Ovary (tissue), 7 donors: ENCODE measurements at regions not wholly inside any gene's neighbourhood (a gene's known extent, or its start where the extent isn't known, plus 50 kb on each side); places are given as distances from the start of the nearest gene placed in this dataset.

Experiments
- DNase-seq, 5 donors: peaks; one replicate each; pipeline ENCODE4 v3.0.0-alpha.2; 2019 to 2020
- H3K27ac ChIP-seq, 2 donors: fragments of 200-600 bp; one replicate each; pipeline versions ENCODE4 v1.5.1 to v1.8.0; 2019 to 2022
- H3K27me3 ChIP-seq: fragments of 200-600 bp; one replicate; pipeline ENCODE4 v1.8.0; 2022
- H3K36me3 ChIP-seq: fragments of 200-600 bp; sonication (generic); one replicate; pipeline ENCODE4 v1.5.1; 2019
- H3K4me1 ChIP-seq: one replicate; pipeline ENCODE4 v1.8.1; 2013; ENCODE audit warnings: mild to moderate bottlenecking, moderate library complexity; ENCODE audit not compliant: insufficient read depth
- H3K4me3 ChIP-seq: fragments of 200-600 bp; sonication (generic); one replicate; pipeline ENCODE4 v1.5.1; 2017
- H3K9me3 ChIP-seq, 2 donors: fragments of 200-600 bp in 1 of 2; sonication (generic) in 1 of 2; one replicate each; pipeline versions ENCODE4 v1.5.1 to v1.8.1; 2013 to 2019; ENCODE audit warnings: mild to moderate bottlenecking in 1 of 2, moderate library complexity in 1 of 2
- EP300 ChIP-seq: sonication (generic); formaldehyde crosslinking; IDR thresholded peaks from one replicate; pipeline ENCODE4 v1.6.1; 2017; ENCODE audit warnings: antibody characterized with exemption
- POLR2A ChIP-seq: fragments of 450-650 bp; IDR thresholded peaks from one replicate; pipeline ENCODE4 v1.6.1; 2017; ENCODE audit warnings: antibody characterized with exemption, mild to moderate bottlenecking, moderate library complexity
- WGBS, 3 donors: extraction: QIAGEN DNeasy Blood & Tissue Kit in 1 of 3; methylation state at CpG; one replicate each; pipeline versions ENCODE4 v1.1.5 to v1.1.7; 2013 to 2017; 5-methylcytosine and 5-hydroxymethylcytosine counted together
- intact Hi-C, 4 donors: fragments of 100-400 bp; cut with DNase I; formaldehyde crosslinking; loops; one replicate each; pipeline versions ENCODE4 v1.11.0 to v1.15.1; 2022 to 2023
- TF ChIP-seq, protein P1 (sequence below), 3 donors: fragments of 450-650 bp in 2 of 3; fragments of 200-600 bp in 1 of 3; IDR thresholded peaks; one replicate each; pipeline versions ENCODE4 v1.5.1 to v1.8.0; 2016 to 2022; ENCODE audit warnings: antibody characterized with exemption in 3 of 3, mild to moderate bottlenecking in 1 of 3
- donor health status: DM: no; HTN: no; CAD: no; lungs with moderate emphysema.
- donor health status: DM: no; HTN: no; CAD: no.
- donor health status: Bipolar disorder and iron deficiency.
- donor health status: DM: no; HTN: no; CAD: no.
- donor health status: DM: yes; HTN: yes; CAD: no.

DNA sequence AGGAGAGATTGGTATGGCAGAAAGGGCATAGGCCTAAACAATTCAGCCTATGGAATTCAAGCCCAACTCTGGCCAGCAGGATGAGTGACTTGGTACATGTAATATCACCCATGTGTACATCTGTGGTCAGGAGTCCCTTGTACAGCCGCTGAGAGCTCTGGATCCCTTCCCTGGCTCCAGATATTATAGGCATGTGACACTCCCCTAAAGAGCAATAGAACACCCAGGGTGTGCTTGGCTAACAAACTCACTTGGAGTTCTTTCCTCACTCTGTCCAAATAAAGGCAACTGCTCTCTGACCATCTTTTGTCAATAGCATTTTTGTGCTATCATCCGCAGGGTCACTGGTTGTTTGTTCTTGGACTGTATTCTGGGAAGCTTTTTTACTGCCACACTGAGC lies 197.4 kb upstream of the NCKAP5 start:
- no peaks in the 10 kb centered on the region for H3K9me3 ChIP-seq
- H3K36me3 ChIP-seq, result no peaks in the 10 kb centered on the region
- no peak for DNase-seq
- 9 to 12% (median 12%) methylated on average over 2 of the region's 2 CpGs for WGBS, 3 donors
- H3K27me3 ChIP-seq, result no peaks in the 10 kb centered on the region
- no peak overlapping the region for H3K27ac ChIP-seq
- intact Hi-C loops, result no loop called here
- no peak for TF ChIP-seq EP300
- TF ChIP-seq POLR2A, result no peak
- TF ChIP-seq, protein P1, sequence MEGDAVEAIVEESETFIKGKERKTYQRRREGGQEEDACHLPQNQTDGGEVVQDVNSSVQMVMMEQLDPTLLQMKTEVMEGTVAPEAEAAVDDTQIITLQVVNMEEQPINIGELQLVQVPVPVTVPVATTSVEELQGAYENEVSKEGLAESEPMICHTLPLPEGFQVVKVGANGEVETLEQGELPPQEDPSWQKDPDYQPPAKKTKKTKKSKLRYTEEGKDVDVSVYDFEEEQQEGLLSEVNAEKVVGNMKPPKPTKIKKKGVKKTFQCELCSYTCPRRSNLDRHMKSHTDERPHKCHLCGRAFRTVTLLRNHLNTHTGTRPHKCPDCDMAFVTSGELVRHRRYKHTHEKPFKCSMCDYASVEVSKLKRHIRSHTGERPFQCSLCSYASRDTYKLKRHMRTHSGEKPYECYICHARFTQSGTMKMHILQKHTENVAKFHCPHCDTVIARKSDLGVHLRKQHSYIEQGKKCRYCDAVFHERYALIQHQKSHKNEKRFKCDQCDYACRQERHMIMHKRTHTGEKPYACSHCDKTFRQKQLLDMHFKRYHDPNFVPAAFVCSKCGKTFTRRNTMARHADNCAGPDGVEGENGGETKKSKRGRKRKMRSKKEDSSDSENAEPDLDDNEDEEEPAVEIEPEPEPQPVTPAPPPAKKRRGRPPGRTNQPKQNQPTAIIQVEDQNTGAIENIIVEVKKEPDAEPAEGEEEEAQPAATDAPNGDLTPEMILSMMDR (IDR thresholded peaks at IDR 0.05), result no peak
- no peak overlapping the region for H3K4me3 ChIP-seq
- peaks cover 5% of the 10 kb centered on the region for H3K4me1 ChIP-seq

GRCh38 chr2:133766164-133766832 lies 198.0 kb upstream of the NCKAP5 start:
- intact Hi-C loops, result no loop called here

DNA sequence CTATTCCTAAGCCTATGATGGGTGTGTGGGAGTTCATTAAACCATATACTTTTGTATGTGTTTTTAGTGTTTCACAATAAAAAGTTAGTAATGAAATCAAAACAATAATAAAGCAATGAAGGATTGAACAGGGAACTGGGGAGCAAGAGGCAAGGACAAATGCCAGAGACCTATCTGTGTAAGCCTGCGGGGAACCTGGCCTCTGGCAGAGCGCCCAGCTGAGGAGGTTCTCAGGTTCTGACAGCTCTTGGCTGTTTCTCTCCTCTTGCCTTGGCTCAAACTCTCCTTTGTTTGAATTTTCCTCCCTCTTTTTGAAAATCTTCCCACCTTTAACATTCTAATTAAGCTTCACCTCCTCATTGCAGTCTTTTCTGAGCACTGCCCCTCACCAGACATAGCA lies 200.0 kb upstream of the NCKAP5 start:
- peaks cover 5% of the 10 kb centered on the region for H3K4me1 ChIP-seq
- no peak overlapping the region for H3K4me3 ChIP-seq
- TF ChIP-seq POLR2A, result no peak
- no peak for TF ChIP-seq EP300
- TF ChIP-seq, protein P1 (IDR thresholded peaks at IDR 0.05), result no peak
- H3K27me3 ChIP-seq, result no peaks in the 10 kb centered on the region
- intact Hi-C loops, result no loop called here
- H3K27ac ChIP-seq, result no peak overlapping the region
- H3K9me3 ChIP-seq, result no peaks in the 10 kb centered on the region
- 31 to 51% (median 40%) methylated on average over 2 of the region's 2 CpGs for WGBS, 3 donors
- no peaks in the 10 kb centered on the region for H3K36me3 ChIP-seq
- DNase-seq, result peak in 2 of 5 donors; percentile 22 to 40

More at GRCh38 chr2:133766164-133766832, 198.0 kb upstream of the NCKAP5 start:
- no peaks in the 10 kb centered on the region for H3K27me3 ChIP-seq
- TF ChIP-seq EP300, result no peak
- TF ChIP-seq POLR2A, result no peak
- TF ChIP-seq, protein P1 (IDR thresholded peaks at IDR 0.05), result no peak
- H3K27ac ChIP-seq, result no peak overlapping the region
- H3K4me1 ChIP-seq, result peaks cover 5% of the 10 kb centered on the region
- DNase-seq, result no peak
- no peak overlapping the region for H3K4me3 ChIP-seq
- H3K36me3 ChIP-seq, result no peaks in the 10 kb centered on the region
- H3K9me3 ChIP-seq, result no peaks in the 10 kb centered on the region

DNA sequence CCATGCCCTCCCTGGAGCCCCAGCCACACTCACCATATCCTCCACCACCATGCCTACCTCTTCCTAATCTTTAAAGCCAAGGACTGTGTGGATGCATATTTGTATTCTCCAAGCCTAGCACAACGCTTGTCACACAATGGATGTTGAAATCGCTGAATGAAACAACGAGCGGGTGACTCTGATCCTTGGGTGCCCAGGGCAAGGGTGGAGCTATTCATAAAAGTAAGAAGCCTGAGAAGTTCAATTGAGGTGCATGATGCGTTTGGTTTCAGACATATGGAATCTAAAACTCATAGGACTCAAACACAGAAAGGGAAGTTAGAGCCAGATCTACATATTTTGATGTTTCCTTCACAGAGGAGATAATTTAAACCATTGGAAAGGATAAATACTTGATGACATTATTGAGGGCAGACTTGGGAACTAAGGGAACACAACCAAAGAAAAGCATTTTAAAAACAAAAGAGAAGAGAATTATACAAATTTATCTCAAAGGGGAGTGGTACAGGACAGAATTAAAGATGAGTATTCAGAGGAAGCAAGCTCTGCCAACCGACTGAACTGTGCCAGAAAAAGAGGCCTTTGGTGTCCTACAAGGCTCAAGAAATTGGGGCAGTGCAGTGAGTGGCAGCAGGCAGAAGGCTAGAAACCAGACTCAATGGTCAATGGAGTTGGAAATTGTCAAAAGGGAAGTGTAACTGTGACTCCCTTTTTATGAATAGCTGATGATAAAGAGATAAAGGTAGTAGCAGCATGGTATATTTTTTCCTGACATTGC lies 200.6 kb upstream of the NCKAP5 start:
- H3K27ac ChIP-seq, result no peak overlapping the region
- no peaks in the 10 kb centered on the region for H3K9me3 ChIP-seq
- intact Hi-C loops, result no loop called here
- 85 to 90% (median 87%) methylated on average over 6 of the region's 6 CpGs for WGBS, 3 donors
- no peaks in the 10 kb centered on the region for H3K27me3 ChIP-seq
- DNase-seq, result no peak
- H3K4me3 ChIP-seq, result no peak overlapping the region
- no peaks in the 10 kb centered on the region for H3K36me3 ChIP-seq
- TF ChIP-seq, protein P1 (IDR thresholded peaks at IDR 0.05), result no peak
- TF ChIP-seq POLR2A (no peak), EP300 (no peak)
- H3K4me1 ChIP-seq, result peaks cover 5% of the 10 kb centered on the region
